Left renal pelvis (tissue), 4 donors: ENCODE measurements at regions not wholly inside any gene's neighbourhood (a gene's known extent, or its start where the extent isn't known, plus 50 kb on each side); places are given as distances from the start of the nearest gene placed in this dataset.

Source experiments
- DNase-seq, 4 donors: peaks; one replicate each; pipeline ENCODE4 v3.0.0-alpha.2; 2013; ENCODE audit warnings: low read depth in 4 of 4, low spot score in 3 of 4

DNA sequence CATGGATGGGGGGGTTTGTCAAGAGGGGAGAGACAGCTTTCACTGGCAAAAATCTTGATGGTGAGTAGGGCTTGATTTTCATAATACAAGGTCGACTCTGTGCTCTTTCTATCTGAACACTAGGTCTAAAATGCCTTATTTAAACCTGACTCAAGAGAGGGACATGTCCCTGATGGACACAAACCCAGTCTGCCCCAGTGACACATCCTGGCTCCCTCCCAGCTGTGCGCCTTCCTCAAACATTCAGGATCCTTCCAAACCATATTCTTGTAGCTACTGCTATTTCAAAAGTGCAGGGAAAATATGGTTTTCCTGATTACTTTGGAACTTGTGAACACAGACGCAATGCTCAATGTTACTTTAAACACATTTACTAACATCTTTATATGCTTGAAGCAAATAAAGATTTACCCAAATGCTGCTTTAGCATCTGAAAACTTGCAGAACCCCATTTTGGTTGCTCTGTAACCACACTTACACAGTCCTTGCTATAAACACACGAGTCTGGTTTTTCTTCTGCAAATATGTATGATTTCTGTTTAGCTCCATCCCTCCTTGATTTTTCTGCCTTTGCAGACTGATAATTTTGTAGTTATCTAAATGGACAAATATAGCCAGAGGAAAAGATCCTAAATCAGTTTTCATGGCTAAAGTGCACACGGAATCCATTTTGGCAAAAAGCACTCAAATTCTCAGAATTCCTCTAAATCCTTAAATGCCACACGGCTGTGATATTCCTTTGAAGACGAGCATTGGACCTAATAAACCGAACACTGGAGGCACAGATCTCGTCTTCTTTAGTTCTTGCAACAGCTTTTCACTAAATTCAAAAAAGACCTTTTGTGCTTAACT lies 499.9 kb upstream of the ZFHX3 start:
- DNase-seq = no peak

DNA sequence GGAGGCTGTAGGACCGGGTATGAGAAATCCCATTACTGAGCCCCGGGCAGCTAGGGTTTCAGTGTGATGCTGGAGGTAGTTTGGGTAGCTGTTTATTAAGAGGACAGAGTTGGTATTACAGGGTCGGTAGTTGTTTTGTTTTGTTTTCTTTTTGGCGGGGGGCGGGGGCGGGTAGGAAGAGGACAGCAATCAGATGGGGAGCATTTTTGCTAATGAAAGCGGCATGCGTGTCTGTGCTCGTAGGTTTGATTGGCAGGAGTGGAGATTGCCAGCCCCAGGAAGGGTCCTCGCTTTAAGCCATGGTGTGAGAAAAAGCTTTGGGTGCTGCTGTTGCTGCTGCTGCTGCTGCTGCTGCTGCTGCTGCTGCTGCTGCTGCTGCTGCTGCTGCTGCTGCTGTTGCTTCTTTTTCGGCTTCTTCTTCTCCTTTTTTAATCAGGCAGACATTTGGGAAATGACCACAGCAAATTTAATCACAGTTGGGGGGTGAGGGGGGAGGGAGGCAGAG lies 498.5 kb upstream of the ZFHX3 start:
- no peak for DNase-seq

DNA sequence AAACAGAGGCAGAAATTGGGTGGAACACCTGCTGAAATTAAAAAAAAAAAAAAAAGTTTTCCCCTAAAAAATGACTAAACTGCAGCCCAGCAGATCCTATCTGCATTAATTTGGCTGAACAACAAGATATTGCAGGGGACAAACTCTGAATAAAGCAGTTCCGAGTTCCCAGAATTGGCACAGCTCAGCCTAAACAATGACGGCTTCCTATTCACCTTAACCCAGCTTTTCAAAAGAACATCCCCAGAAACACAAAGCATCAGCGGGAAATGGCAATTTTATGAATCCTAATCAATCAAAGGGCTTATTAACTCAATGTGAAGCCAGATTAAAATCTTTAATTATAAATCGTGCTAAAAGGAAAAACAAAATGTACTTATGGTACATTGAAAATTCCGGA lies 497.8 kb upstream of the ZFHX3 start:
- DNase-seq = no peak

DNA sequence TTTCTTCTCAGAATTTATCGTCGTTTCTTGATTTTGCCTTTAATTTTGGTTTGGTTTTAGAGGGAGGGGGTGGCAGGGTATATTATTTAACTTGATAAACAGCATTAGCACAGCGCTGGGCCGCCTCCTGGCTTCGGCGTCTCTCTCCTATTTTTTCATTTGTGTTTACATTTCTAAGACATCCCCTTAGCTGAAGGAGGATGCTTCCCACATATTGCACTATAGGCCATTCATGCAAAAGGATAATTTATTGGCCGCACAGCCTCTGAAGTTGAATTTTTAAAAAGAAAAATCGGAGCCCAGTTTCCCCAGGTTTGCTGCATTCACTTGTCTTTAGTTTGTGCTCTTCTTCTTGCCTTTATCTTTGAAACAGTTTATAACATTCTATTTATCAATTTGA lies 497.4 kb upstream of the ZFHX3 start:
- DNase-seq = no peak

DNA sequence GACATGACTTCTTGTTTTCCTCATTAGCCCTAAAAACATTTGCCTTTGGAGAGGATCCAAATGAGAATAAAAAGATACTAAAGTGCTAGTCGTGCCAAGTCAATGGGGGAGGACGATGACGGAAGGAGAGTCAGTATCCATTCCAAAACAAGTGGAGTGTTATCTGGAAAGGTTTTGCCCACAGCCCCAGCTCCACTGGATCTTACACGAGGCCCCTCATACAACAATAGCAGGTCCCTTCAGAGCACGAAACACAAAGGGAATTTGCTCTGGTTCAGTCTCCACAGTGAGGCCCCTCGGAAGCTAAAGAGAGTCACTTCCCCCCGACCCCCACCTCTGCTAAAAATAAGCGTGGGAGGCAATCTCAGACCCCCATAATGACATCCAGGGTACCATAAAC lies 496.9 kb upstream of the ZFHX3 start:
- no peak for DNase-seq

DNA sequence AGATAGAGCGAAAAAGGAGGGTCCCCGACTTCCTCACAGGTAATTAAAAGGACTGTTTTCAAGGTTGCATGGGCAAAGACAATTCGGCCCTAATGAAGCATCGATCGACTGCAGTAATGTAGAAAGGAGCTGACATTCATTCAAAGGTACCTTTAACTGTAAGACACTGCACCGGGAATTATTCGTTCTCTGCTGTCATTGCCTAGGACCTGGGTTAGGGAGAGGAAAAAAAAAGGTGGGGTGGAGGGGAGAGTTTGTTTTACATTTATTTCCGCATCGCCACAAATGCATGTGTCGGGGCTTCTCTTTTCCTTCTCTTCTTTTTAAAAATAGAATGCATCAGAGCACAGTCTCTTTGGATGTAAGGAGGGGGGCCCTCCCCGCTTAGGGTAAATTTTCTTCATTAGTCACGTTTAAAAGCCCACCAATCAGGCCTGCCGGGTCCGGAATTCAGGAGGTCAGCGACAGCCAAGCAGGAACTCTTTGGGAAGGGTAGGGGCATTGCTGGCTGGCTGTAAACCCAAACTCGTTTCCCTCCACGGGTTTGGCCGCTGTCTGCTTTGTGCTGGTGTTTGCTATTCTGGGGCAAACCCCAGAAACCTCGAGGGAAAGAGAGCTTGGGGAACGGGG lies 496.2 kb upstream of the ZFHX3 start:
- DNase-seq = no peak

DNA sequence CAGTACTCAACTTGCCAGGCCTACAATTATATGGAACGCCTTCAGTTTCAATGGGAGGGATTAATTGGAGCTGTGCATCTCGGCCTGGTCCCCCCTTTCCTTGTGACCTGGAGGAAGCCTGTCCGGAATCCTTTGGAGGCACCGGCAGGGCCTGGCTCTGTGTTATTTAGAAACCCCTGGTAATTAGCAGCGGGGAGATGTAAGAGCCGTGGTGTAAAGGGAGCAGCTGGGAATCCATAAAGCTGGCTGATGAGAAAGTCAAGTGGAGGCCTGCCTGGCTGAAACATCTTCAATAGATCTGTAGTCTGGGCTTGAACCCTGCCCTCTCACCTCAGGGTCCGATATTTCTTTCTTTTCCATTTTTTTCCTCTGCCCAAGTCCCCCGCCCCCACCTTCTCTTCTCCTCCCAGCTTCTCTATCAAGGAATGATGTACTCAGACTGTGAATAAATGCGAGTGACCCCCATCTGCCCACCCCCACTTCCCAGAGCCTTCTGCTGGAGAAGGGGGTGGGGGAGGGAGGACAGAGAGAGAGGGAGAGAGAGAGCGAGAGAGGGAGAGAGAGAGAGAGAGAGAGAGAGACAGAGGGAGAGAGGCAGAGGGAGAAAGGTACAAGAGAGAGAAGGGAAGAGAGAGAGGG lies 495.5 kb upstream of the ZFHX3 start:
- DNase-seq = no peak

DNA sequence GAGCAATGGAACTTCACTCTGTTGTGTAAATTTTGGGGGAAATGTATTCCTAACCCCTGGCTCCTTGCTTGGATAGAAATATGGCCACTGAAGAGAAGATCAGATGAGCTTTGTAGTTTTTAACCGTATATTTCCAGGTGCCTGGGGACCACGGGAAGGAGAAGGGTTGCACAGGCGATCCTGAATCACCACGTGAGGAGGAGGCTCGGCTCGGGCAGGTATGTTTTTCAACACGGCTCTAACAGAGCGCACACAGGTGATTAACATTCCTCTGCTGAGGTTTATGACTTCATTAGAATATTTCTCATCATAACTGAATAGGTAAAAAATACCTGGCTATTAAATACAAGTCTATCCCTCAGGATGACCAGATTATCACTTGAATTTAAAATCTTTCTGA lies 495.0 kb upstream of the ZFHX3 start:
- no peak for DNase-seq

DNA sequence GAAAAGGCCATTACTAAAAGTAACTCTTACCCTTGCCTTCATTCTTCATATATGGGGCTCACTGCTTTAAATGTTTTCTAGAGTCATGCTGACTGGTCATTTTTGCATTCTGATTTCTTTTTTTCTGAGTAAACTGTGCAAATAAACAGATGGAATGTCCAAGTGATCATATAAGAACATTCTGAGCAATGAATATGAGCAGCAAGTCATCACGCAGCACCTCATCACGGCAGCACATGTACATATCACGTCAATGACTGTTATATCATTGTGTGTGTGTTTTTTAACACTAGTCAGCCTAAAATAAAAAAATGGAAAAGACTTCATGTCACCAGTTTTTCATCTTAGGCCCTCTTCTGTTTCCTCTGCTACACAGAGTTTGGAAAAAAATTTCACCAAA lies 490.0 kb upstream of the ZFHX3 start:
- DNase-seq = no peak

DNA sequence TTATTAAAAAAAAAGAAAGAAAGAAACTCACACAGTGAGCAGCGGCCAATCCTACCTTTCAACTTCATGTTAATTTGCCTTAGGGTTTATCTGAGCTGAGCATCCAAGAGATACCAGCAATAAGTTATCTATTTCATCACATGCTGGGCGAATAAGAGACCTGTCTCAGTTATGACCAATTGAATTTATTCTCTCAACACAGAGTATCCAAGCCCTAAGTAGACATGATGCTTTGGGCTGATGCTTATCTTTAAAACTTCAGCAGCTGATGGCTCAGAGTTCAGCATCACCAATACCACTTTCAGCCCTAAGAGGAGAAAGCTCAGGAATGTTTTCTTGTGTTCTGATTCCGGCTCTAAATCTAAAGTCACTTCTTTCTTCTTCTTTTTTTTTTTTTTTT lies 489.0 kb upstream of the ZFHX3 start:
- no peak for DNase-seq

DNA sequence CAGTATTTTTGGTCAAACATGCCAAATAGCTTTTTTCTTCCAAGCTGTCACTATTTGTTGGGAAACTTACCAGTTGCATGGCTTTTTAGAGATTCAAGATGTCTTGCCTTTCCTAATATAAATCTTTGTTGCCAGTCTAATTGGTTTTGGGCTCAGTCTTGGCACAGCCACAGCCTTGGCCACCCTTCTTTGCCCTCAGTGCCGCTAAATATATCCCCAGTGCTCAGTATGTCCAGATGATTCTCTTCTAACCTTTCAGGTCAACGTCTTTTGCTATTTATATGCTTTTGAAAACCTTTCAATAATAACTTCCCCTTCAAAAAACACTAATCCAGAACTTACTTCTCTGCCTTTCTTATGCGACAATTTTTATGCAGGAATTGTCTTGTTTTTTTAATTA lies 483.1 kb upstream of the ZFHX3 start:
- no peak for DNase-seq

DNA sequence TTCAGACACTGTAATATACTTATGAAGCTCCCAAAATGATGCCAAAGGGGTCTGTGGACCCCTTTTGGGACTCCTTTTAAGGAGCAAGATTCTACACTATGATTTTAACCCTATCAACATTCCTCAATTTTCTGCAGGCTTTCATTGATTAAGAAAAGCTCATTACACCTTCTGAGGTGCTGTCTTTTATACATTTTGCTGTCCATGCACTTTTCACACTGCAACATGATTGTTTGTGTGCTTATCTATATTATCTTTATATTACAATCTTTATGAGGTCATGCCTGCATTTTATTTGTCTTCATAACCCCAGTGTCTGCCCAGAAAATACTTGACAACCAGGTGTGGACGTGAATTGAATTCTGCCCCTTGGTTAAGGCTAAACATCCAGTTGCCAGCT lies 482.6 kb upstream of the ZFHX3 start:
- no peak for DNase-seq

DNA sequence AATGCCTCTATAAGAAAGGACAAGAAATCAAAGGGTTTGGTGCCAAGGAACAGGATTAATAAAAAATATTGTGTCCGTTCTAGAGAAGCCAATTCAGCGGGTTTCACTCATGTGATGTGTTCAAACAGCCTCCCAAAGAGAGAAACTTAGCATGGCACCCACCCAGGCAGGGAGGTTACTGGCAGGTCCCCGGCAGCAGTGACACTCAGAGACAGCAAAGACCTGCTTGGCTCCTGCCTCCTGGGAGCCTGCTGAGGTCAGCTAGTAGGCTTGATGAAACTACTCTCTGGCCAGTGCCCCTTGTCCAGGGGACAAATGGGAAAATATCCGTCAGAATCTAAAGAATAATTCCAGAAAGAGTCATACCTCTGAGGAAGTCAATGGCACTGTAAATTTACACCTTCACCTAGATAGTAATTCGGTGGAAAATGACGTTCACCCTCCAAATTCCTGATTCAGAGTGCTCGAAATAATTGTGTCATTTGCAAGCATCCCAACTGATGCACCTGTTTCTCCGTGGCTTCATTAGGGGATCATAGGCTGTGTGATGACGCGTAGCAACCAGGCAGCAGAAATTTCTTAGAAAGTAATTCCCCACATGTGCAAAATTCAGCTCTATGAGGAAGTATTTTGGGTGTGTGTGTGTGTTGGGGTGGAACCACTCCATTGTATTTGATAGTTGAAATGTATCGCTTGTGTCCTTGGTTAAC lies 481.5 kb upstream of the ZFHX3 start:
- no peak for DNase-seq

DNA sequence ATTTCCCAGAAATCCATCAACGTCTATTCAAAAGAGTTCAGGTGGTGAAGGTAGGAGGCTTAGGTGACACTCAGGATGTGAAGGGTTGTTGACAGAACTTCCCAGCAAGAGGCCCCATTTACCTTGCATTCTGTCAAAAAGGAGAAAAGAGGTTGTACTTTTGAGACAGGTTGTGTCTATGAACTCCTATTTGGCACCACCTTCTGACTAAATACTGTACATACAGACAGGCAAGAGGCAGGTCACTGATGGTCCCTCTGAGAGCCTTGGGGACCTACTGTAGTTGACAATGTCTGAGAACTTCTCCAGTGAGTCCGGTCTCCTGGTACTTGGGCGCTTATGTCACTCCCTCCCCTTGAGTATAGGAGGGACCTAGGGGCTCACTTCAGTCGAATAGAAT lies 479.3 kb upstream of the ZFHX3 start:
- DNase-seq = no peak

DNA sequence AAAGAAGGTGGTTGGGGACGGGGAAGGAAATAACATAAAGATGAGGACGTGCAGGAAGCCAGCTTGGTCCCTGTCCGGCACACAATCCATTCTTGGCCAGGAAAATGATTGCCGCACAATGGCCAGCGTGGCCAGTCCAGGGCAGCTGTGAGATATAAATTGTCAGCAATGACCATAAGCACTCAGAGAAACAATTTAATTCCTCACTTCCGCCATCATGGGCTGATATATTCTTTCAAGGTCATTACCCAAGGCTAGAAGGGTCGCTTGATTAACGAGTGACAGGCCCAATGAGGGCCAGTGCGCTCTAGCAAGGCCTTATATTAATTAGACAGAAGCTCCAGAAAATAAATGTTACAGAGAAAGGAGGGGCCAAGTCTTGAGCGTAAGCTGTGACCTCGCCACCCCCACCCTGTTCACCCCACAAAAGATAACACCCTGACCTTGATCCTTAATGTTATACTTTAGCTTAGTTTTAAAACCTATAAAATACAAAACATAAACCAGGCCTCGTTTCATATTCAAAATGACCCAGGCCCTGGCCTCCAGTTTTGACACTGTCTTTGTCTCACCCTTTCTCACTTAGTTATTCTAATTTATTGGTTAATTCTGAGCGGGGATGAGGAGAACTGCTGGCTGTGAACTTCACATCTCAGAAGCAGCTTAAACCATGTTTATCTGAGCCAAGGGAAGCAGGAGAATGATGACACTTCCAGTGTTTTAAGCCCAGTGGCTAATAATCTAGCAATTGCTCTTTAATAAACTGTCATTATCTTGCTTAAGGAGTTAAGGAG lies 478.3 kb upstream of the ZFHX3 start:
- DNase-seq = peak in 1 of 4 donors; percentile 12

DNA sequence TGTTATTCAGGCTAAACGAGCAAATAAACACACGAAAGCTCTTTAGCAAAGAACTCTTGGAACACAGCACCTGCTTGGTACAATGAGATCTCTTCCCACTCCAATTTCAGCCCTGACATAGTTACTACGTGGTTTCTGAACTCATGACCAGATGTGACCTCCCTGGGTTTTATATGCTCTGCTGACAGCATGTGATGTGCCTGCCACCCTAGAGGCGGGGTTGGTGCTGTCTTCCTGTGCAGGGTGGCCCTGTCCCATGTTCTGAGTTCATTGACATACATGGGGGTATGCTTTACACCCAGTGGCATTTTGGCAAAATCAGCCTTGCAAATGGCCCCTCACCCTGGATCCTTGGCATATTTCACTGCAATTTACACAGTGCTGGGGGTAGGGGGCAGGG lies 475.3 kb upstream of the ZFHX3 start:
- DNase-seq = no peak

DNA sequence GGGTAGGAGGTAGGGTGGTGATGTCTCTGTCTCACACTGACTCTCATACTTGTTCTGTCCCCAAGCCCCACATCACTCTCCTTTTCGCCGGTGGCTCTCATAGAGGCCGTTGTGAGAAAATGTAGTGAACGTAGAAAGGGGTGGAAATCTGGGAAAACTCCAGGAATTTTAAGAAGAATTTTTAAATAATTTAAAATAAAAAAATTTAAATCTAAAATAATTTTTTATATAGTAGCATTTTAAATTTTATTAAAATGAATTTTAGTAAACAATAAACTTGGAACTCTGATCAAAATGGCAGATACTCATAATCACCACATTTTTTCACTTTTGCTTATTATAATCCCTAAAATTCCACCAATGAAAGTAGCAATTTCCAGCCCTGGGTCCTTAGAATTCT lies 473.6 kb upstream of the ZFHX3 start:
- no peak for DNase-seq

DNA sequence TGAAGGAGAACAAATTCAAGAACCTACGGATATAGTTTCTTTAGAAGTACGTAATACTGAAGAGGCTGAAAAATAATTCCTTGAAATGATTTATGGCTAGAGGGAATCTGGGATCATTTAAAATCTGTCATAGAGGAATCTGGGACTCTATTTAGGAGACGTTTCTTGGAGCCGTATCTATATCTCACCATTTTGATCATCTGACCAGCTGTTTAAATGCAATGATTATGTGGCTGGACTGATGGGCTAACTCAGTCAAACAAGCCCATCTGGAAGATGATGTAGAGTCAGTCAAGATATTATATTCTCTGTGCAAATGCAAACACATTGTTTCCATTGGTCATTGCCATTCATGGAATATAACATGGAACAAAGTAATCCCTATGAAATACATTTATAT lies 467.7 kb upstream of the ZFHX3 start:
- DNase-seq = no peak

DNA sequence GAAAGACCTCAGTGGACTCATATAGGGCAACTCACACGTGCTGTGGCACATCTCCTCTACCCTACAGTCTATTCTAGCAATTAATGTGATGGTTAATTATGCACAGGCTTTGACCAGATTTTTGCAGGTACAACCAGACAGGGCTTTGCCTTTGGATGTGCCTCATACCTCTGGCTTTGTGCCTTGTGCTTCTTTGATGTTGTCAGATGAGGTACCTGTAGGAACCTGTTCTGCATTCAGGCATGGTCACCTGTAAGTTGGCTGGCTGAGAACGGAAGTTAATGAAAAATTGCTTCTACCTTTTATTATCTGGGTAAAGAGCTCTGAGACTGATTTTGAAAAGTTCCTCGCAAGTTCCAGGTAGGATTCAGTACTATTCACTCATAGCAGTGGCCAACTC lies 462.9 kb upstream of the ZFHX3 start:
- no peak for DNase-seq

DNA sequence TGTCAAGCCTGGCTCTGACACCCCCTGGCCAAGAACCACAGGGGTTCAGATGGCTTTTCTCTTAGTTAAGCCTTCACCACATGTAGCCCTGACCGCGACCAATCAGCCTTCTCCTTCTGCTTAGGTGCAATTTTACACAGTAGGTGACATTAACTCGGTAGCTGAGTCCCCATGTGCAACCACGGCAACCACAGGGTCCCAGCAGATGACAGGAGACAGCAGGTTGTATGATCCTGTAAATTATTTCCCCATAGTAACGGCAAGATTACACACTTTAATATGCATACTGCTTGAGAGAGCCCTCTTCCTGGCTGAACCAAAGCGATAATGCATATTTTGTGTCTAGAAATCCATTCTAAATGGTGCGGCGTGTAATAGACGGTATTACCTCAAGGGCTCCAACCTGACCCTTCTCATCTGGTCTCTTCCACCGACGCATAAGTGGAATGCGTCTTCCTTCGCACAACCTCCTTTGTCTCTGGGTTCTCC lies 458.7 kb upstream of the ZFHX3 start:
- DNase-seq = no peak
